ENCODE measurements at regions not wholly inside any gene's neighbourhood (a gene's known extent, or its start where the extent isn't known, plus 50 kb on each side); places are given as distances from the start of the nearest gene placed in this dataset.

DNA sequence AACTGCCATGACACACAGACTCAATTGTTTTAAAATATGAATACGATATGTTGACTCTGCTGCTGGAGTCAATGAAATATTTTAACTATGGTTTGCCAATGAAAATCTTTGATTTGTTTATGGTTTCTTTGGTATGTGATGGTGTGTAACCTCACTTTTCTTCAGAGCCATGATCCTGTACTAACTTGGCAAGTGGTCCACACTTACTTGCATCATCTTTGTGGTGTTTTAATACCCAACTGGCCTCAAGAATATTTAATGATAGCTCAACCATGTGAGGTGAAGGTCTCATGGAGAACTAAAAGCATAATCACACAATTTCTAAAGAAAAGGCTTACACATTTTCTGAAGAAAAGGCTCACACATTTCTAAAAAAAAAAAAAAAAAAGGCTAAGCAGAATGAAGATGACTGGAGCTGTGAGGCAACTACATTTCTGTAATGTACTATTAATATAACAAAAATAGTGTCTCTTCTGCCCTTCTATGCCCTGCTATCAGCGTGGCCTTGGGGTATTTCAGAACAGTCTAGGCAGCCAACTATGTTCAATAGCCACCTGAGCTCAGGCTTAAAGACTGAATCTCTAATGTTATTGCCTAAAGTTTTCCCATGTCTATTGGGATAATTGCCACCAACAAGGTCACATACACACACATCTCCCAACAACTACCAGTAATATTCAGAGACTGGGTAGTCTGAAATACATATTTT lies 395.0 kb downstream of the MLLT3 start (continued):
- TF ChIP-seq ZNF184 (CRISPR knock-in tag; IDR thresholded peaks at IDR 0.05) (no peak), ERF (CRISPR knock-in tag; IDR thresholded peaks at IDR 0.05) (no peak)

DNA sequence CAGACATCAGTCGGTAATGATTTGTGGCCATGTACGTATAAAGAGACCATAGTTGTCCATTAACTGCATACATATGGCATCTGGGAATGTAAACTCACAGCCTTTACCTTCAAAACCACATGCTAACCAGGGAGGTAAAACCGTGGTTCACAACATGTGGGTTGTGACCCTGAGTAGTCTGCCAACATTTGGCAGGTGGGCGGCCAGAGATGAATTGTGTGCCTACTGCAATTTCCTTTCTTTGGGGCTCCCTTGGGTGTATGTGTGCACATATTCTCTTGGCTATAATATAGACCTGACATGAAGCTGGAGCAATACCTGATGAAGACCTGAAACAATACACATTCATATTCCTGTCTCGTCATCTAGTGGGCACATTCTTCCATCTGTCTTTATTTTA lies 396.0 kb downstream of the MLLT3 start:
- TF ChIP-seq SMAD2 (IDR thresholded peaks at IDR 0.05; ENCODE audit: low read depth, low read length) (no peak), CBFA2T2 (conservative IDR thresholded peaks at IDR 0.05) (no peak), POU5F1 (IDR thresholded peaks at IDR 0.05; ENCODE audit: borderline replicate concordance, low read depth, low read length, partially characterized antibody) (no peak), RAD21 (CRISPR knock-in tag; conservative IDR thresholded peaks at IDR 0.05 in 1 of 2, IDR thresholded peaks at IDR 0.05 in 1 of 2) (no peak), KDM4B (IDR thresholded peaks at IDR 0.05; ENCODE audit: borderline replicate concordance in 2 of 2, low read depth in 1 of 2) (no peak), NFRKB (IDR thresholded peaks at IDR 0.05; ENCODE audit: low read depth) (no peak), IRF2 (CRISPR knock-in tag; IDR thresholded peaks at IDR 0.05) (no peak), CREBBP (IDR thresholded peaks at IDR 0.05; ENCODE audit: low read depth, low read length) (no peak), LCOR (CRISPR knock-in tag; IDR thresholded peaks at IDR 0.05) (no peak), HDAC3 (IDR thresholded peaks at IDR 0.05; ENCODE audit: borderline replicate concordance, partially characterized antibody) (no peak), CBX1 (IDR thresholded peaks at IDR 0.05; ENCODE audit: low read depth) (no peak), ZFP1 (CRISPR knock-in tag; IDR thresholded peaks at IDR 0.05) (no peak)
- TF ChIP-seq, protein P1, sequence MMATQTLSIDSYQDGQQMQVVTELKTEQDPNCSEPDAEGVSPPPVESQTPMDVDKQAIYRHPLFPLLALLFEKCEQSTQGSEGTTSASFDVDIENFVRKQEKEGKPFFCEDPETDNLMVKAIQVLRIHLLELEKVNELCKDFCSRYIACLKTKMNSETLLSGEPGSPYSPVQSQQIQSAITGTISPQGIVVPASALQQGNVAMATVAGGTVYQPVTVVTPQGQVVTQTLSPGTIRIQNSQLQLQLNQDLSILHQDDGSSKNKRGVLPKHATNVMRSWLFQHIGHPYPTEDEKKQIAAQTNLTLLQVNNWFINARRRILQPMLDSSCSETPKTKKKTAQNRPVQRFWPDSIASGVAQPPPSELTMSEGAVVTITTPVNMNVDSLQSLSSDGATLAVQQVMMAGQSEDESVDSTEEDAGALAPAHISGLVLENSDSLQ (IDR thresholded peaks at IDR 0.05), result no peak
- TF ChIP-seq, protein P2, sequence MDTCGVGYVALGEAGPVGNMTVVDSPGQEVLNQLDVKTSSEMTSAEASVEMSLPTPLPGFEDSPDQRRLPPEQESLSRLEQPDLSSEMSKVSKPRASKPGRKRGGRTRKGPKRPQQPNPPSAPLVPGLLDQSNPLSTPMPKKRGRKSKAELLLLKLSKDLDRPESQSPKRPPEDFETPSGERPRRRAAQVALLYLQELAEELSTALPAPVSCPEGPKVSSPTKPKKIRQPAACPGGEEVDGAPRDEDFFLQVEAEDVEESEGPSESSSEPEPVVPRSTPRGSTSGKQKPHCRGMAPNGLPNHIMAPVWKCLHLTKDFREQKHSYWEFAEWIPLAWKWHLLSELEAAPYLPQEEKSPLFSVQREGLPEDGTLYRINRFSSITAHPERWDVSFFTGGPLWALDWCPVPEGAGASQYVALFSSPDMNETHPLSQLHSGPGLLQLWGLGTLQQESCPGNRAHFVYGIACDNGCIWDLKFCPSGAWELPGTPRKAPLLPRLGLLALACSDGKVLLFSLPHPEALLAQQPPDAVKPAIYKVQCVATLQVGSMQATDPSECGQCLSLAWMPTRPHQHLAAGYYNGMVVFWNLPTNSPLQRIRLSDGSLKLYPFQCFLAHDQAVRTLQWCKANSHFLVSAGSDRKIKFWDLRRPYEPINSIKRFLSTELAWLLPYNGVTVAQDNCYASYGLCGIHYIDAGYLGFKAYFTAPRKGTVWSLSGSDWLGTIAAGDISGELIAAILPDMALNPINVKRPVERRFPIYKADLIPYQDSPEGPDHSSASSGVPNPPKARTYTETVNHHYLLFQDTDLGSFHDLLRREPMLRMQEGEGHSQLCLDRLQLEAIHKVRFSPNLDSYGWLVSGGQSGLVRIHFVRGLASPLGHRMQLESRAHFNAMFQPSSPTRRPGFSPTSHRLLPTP (IDR thresholded peaks at IDR 0.05; ENCODE audit: borderline replicate concordance, extremely low read depth, insufficient read length), result no peak
- no TSS peak for BruUV-seq (replicated peaks)
- no peak for FAIRE-seq
- Histone ChIP-seq H3K4me2 (ENCODE audit: insufficient read depth, low read length) (no peak overlapping the region), H3K36me3 (ENCODE audit: control insufficient read depth, insufficient read depth, low read length) (no peaks in the 10 kb centered on the region), H3K9me3 (replicated peaks; ENCODE audit: control insufficient read depth, insufficient read depth, low read depth, low read length) (no peaks in the 10 kb centered on the region), H3K4me3 (no peak overlapping the region), H3K79me2 (ENCODE audit: control insufficient read depth, insufficient read depth, low read length) (no peaks in the 10 kb centered on the region), H4K20me1 (replicated peaks; ENCODE audit: control insufficient read depth, insufficient read depth, low read length) (no peaks in the 10 kb centered on the region), H2AFZ (ENCODE audit: low read depth, low read length) (no peak overlapping the region), H3K27me3 (ENCODE audit: control insufficient read depth in 2 of 2, insufficient read depth in 2 of 2, low read length in 2 of 2) (no peaks in the 10 kb centered on the region), H3K27ac (ENCODE audit: extremely low read depth, low read depth, low read length) (no peak overlapping the region), H3K9ac (ENCODE audit: insufficient read depth in 1 of 2, low read depth in 2 of 2, low read length in 2 of 2) (no peak overlapping the region), H3K4me1 (replicated peaks in 1 of 2; ENCODE audit: control insufficient read depth in 2 of 2, insufficient read depth in 2 of 2, low read length in 2 of 2) (no peaks in the 10 kb centered on the region), H3K9me1 (ENCODE audit: control insufficient read depth, insufficient read depth, low read length) (no peaks in the 10 kb centered on the region)
- ATAC-seq, result no peak
- POLR2A ChIA-PET, result no interaction called here
- CTCF ChIA-PET (ENCODE audit: low intra/inter-chr PET ratio), result no interaction called here
- DNase-seq (ENCODE audit: extremely low read depth in 1 of 4, low spot score in 3 of 4), result no peak
- WGBS (ENCODE audit: insufficient coverage, low coverage, missing lambda C conversion rate), result 0% methylated on average over 5 of the region's 5 CpGs
- intact Hi-C loops (cut with micrococcal nuclease), result no loop called here
- in situ Hi-C loops (cut with MboI), result no loop called here
